Colonic mucosa (tissue), 4 donors: ENCODE measurements at regions not wholly inside any gene's neighbourhood (a gene's known extent, or its start where the extent isn't known, plus 50 kb on each side); places are given as distances from the start of the nearest gene placed in this dataset.
"Not testable (repeated sequence)": the region's sequence is repeated elsewhere in the genome, so short reads cannot be mapped to it uniquely, and the experiment has no call there.

Experiments
- DNase-seq: peaks from one replicate; pipeline ENCODE4 v3.0.0-alpha.2; 2020
- H3K27ac ChIP-seq: fragments of 200-600 bp; one replicate; pipeline ENCODE4 v1.8.0; 2021
- H3K27me3 ChIP-seq: fragments of 200-600 bp; one replicate; pipeline ENCODE4 v1.8.0; 2021
- H3K36me3 ChIP-seq: fragments of 200-600 bp; one replicate; pipeline ENCODE4 v1.8.0; 2021
- H3K4me1 ChIP-seq: fragments of 200-600 bp; one replicate; pipeline ENCODE4 v1.8.0; 2021; ENCODE audit warnings: mild to moderate bottlenecking
- H3K4me3 ChIP-seq: fragments of 200-600 bp; one replicate; pipeline ENCODE4 v1.8.0; 2021
- H3K9ac ChIP-seq, 2 donors: one replicate each; pipeline ENCODE4 v1.7.0; 2013; ENCODE audit warnings: control low read depth in 2 of 2, low read depth in 2 of 2, low read length in 2 of 2
- H3K9me3 ChIP-seq: fragments of 200-600 bp; one replicate; pipeline ENCODE4 v1.8.0; 2021
- intact Hi-C: fragments of 100-400 bp; cut with DNase I; formaldehyde crosslinking; loops from one replicate; pipeline ENCODE4 v1.14.1; 2022
- TF ChIP-seq, protein P1 (sequence below): fragments of 200-600 bp; IDR thresholded peaks from one replicate; pipeline ENCODE4 v1.8.0; 2022; ENCODE audit warnings: antibody characterized with exemption, mild to moderate bottlenecking
- donor health status: healthy.
- donor health status: DM: no; HTN: no; CAD: no.
- donor health status: DM: no; HTN: no; CAD: no.

DNA sequence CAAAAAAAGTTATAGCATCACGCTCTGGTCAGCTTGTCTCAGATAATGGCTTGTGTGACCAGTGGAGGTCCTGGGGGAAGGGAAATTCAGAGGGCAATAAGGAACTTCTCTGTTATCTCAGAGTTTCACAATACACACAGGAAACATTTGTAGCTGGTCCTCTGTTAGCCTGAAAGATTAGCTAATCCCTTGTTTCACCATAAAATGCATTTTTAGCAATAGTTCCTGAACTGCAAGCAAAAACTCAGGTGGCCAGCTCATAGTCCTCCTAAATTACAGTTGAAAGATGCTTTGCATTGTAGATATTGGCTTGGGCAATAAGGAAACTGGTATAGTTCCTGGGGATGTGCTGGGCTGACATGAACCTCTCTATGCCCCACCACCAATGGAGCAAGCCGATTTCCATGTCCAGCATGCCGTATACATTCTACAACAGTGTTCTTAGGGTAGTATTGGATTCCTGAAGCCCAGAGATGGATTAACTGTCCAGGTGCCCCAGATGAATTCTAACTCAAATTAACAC is 141.5 kb upstream of the TBL1XR1 start:
- H3K4me3 ChIP-seq = no peak overlapping the region
- peak overlapping the region; percentile 84 for H3K27ac ChIP-seq
- peaks cover 4% of the 10 kb centered on the region for H3K4me1 ChIP-seq
- TF ChIP-seq, protein P1, sequence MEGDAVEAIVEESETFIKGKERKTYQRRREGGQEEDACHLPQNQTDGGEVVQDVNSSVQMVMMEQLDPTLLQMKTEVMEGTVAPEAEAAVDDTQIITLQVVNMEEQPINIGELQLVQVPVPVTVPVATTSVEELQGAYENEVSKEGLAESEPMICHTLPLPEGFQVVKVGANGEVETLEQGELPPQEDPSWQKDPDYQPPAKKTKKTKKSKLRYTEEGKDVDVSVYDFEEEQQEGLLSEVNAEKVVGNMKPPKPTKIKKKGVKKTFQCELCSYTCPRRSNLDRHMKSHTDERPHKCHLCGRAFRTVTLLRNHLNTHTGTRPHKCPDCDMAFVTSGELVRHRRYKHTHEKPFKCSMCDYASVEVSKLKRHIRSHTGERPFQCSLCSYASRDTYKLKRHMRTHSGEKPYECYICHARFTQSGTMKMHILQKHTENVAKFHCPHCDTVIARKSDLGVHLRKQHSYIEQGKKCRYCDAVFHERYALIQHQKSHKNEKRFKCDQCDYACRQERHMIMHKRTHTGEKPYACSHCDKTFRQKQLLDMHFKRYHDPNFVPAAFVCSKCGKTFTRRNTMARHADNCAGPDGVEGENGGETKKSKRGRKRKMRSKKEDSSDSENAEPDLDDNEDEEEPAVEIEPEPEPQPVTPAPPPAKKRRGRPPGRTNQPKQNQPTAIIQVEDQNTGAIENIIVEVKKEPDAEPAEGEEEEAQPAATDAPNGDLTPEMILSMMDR = no peak
- no peaks in the 10 kb centered on the region for H3K9me3 ChIP-seq
- peak overlapping the region in 1 of 2 donors; percentile 60 for H3K9ac ChIP-seq
- no peaks in the 10 kb centered on the region for H3K27me3 ChIP-seq
- no peaks in the 10 kb centered on the region for H3K36me3 ChIP-seq
- intact Hi-C loops = loop anchor here (5.0 kb wide), 1 partner anchor 36 kb away; no protein-coding TSS in a partner anchor
- DNase-seq = peak; percentile 71

DNA sequence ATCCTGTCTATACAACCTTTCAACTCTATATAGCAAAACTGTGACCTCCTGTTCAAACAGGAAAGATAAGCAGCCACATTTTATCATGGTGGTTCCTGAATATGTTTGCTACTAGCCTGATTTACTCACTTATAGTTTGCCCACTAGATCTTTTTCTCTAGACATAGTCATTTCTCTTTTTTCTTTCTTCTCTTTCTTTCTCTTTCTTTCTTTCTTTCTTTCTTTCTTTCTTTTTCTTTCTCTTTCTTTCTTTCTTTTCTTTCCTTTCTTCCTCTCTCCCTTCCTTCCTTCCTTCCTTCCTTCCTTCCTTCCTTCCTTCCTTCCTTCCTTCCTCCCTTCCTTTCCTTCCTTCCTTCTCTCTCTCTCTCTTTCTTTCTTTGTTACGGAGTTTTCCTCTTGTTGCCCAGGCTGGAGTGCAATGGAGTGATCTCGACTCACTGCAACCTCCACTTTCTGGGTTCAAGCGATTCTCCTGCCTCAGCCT is 142.0 kb upstream of the TBL1XR1 start:
- not testable (repeated sequence) for H3K36me3 ChIP-seq, DNase-seq, H3K4me1 ChIP-seq, H3K4me3 ChIP-seq, H3K9me3 ChIP-seq, H3K27me3 ChIP-seq
- peak overlapping the region; percentile 84 for H3K27ac ChIP-seq
- intact Hi-C loops = loop anchor here (5.0 kb wide), 1 partner anchor 37 kb away; no protein-coding TSS in a partner anchor
- H3K9ac ChIP-seq = peak overlapping the region in 1 of 2 donors; percentile 60

DNA sequence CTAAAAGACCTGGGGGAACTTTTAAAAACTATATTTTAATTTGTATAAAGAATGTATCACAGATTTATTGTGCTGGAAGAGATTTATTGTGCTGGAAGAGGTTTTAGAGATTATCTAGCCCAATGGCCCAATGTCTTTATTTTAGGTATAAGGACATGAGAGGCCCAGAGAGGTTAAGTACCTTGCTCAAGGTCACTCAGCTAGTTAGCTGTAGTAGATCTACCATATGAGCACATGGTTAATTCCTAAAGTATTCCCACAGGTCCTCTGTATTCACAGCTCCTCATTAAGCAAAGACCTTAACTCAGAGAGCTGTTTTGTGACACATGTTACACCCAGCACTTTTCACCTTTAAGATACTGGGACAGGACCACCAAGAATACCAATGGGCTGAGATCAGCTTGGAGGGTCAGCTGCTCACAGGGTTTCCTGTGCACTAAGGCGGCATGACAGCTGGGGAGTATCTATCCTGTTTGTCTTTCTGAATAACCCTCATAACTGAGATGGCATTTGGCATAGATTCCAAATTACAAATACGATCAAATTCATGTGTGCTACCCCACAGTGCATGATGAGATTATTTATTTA is 143.1 kb upstream of the TBL1XR1 start:
- peak overlapping the region; percentile 84 for H3K27ac ChIP-seq
- intact Hi-C loops = no loop called here
- TF ChIP-seq, protein P1 = no peak
- no peak overlapping the region for H3K4me3 ChIP-seq
- H3K36me3 ChIP-seq = no peaks in the 10 kb centered on the region
- peaks cover 11% of the 10 kb centered on the region for H3K4me1 ChIP-seq
- no peaks in the 10 kb centered on the region for H3K9me3 ChIP-seq
- H3K27me3 ChIP-seq = no peaks in the 10 kb centered on the region
- DNase-seq = no peak
- peak overlapping the region in 1 of 2 donors; percentile 43 for H3K9ac ChIP-seq

DNA sequence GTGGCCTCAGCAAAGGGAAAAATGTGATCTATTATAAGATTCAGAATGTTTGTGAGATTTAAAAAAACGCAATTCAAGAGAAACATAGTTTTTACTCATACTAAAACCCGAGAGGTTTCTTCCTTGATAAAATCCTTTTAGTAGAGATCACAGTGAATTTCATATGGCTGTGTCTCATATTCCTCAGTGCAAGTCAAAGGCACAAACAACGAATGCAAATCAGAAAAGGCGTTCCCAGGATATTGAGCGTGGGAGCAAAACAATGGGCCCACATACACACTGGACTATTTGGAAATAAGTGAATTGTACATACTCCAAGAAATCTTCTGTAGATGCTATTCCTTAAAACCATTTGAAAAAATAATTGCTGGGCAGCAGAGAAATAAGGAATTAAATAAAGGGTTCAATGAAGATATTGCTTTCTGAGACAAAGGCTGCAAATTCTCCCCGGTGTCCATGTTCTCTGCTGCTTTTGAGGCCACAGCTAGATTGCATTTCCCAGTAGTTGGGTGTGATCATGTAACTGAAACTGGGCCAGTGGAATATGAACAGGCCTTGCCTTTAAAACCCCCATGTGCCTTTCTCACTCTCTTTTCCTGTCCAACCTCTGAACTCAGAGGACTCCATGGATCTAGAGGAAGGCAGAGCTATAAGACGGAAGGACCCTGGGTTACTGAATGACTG is 144.6 kb upstream of the TBL1XR1 start:
- no peaks in the 10 kb centered on the region for H3K36me3 ChIP-seq
- DNase-seq = no peak
- H3K27ac ChIP-seq = no peak overlapping the region
- no peak overlapping the region for H3K4me3 ChIP-seq
- intact Hi-C loops = no loop called here
- H3K9ac ChIP-seq = no peak overlapping the region
- no peaks in the 10 kb centered on the region for H3K9me3 ChIP-seq
- TF ChIP-seq, protein P1 = no peak
- H3K4me1 ChIP-seq = peaks cover 15% of the 10 kb centered on the region
- no peaks in the 10 kb centered on the region for H3K27me3 ChIP-seq

DNA sequence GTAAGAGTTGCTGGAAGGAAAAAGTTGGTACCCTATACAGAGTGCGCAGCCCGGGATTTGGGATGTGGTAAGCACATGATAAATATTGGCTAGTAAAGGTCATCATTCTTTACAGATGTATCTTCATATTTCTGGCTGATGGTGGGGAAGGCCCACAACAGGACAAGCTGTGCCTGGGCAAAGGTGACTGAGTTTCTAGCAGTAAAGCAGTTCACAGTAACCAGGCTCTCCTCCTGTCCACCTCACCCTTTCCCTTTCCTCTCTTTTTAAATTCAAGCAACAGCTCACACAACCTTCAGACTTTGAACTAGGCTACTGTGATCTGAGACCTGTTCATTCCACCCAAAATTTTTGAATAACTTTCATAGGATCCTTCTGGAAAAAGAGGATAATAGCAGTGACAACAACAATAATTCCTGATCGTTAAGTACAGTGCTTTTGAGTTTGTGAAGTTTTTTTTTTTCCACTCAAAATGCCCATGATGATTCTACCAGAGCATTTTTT is 145.9 kb upstream of the TBL1XR1 start:
- TF ChIP-seq, protein P1 = no peak
- DNase-seq = no peak
- intact Hi-C loops = no loop called here

More for the DNA sequence above, 145.9 kb upstream of the TBL1XR1 start:
- H3K27me3 ChIP-seq = no peaks in the 10 kb centered on the region
- no peak overlapping the region for H3K9ac ChIP-seq
- H3K27ac ChIP-seq = no peak overlapping the region
- no peak overlapping the region for H3K4me3 ChIP-seq
- no peaks in the 10 kb centered on the region for H3K36me3 ChIP-seq
- peaks cover 15% of the 10 kb centered on the region for H3K4me1 ChIP-seq
- H3K9me3 ChIP-seq = no peaks in the 10 kb centered on the region
